ENCODE measurements at regions not wholly inside any gene's neighbourhood (a gene's known extent, or its start where the extent isn't known, plus 50 kb on each side); places are given as distances from the start of the nearest gene placed in this dataset.

GRCh38 chr16:13561291-13562070 lies 358.5 kb upstream of the ERCC4 start:
- TF ChIP-seq CTCF (IDR thresholded peaks at IDR 0.05; ENCODE audit: borderline replicate concordance, extremely low read depth, low read length, poor library complexity, severe bottlenecking) (no peak), EZH2 (IDR thresholded peaks at IDR 0.05; ENCODE audit: borderline replicate concordance, low read depth, low read length, severe bottlenecking) (no peak)
